SK-N-SH (cell line): ENCODE measurements at regions not wholly inside any gene's neighbourhood (a gene's known extent, or its start where the extent isn't known, plus 50 kb on each side); places are given as distances from the start of the nearest gene placed in this dataset.

Experiments used
- CTCF ChIA-PET: fragments of 300-600, 350-600 bp; formaldehyde crosslinking; extraction: SDS; loops from one replicate; lab custom pipeline; 2021; lab: Yijun Ruan, JAX
- POLR2A ChIA-PET: fragments of 350-600 bp; sonication (Branson Sonifier 250); formaldehyde crosslinking; extraction: SDS; loops from one replicate; lab custom pipeline; 2020; ENCODE audit warnings: antibody characterized with exemption, inconsistent platforms; lab: Yijun Ruan, JAX
- DNase-seq: peaks from one replicate; pipeline ENCODE4 v3.0.0; 2012
- H2AFZ ChIP-seq: fragments of 200-600 bp; sonication (generic); 2 replicates; pipeline ENCODE4 v1.8.1; 2016; ENCODE audit warnings: antibody characterized with exemption, mild to moderate bottlenecking, low read depth
- H3F3A ChIP-seq: fragments of 200-600 bp; sonication (generic); replicated peaks from 2 replicates; pipeline ENCODE3; 2016; ENCODE audit warnings: antibody characterized with exemption, mild to moderate bottlenecking; ENCODE audit not compliant: insufficient read depth
- H3K27ac ChIP-seq, 2 experiments: fragments of 200-500 bp in 1 of 2; fragments of 200-600 bp in 1 of 2; sonication (Bioruptor generic) in 1 of 2; sonication (generic), shearing (Covaris generic) in 1 of 2; 2 replicates each; pipeline versions ENCODE4 v1.5.1 to v1.6.1; 2014 to 2016; ENCODE audit warnings: low read depth in 2 of 2, inconsistent platforms in 1 of 2, low read length in 1 of 2, mild to moderate bottlenecking in 1 of 2, mixed read lengths in 1 of 2
- H3K27me3 ChIP-seq: fragments of 200-600 bp; sonication (generic), shearing (Covaris generic); 2 replicates; pipeline ENCODE4 v1.6.1; 2016; ENCODE audit warnings: mixed run types; ENCODE audit not compliant: insufficient read depth
- H3K36me3 ChIP-seq, 2 experiments: fragments of 200-500 bp in 1 of 2; fragments of 200-600 bp in 1 of 2; sonication (Bioruptor generic) in 1 of 2; sonication (generic) in 1 of 2; replicated peaks in 1 of 2; 2 replicates each; pipeline versions ENCODE3 to v1.5.1; 2014 to 2016; ENCODE audit warnings: low read length in 1 of 2, mild to moderate bottlenecking in 1 of 2; ENCODE audit not compliant: insufficient read depth in 2 of 2, control insufficient read depth in 1 of 2
- H3K4me1 ChIP-seq, 2 experiments: fragments of 200-500 bp in 1 of 2; fragments of 200-600 bp in 1 of 2; sonication (Bioruptor generic) in 1 of 2; sonication (generic), shearing (Covaris generic) in 1 of 2; 2 replicates each; pipeline versions ENCODE4 v1.5.1 to v1.6.1; 2014 to 2016; ENCODE audit warnings: low read depth in 1 of 2, low read length in 1 of 2, mixed run types in 1 of 2; ENCODE audit not compliant: insufficient read depth in 2 of 2, control insufficient read depth in 1 of 2
- H3K4me2 ChIP-seq: fragments of 200-600 bp; sonication (generic), shearing (Covaris generic); 2 replicates; pipeline ENCODE4 v1.6.1; 2017; ENCODE audit warnings: mixed run types
- H3K4me3 ChIP-seq, 2 experiments: fragments of 200-500 bp in 1 of 2; fragments of 200-600 bp in 1 of 2; sonication (Bioruptor generic) in 1 of 2; sonication (generic), shearing (Covaris generic) in 1 of 2; 2 replicates each; pipeline versions ENCODE4 v1.5.1 to v1.8.1; 2014 to 2016; ENCODE audit warnings: low read depth in 2 of 2, inconsistent platforms in 1 of 2, low read length in 1 of 2, mild to moderate bottlenecking in 1 of 2, mixed read lengths in 1 of 2, moderate library complexity in 1 of 2
- H3K79me2 ChIP-seq: fragments of 200-600 bp; sonication (generic); 2 replicates; pipeline ENCODE4 v1.8.1; 2017; ENCODE audit warnings: mild to moderate bottlenecking; ENCODE audit not compliant: insufficient read depth
- H3K9ac ChIP-seq: fragments of 200-600 bp; sonication (generic); 2 replicates; pipeline ENCODE4 v1.6.1; 2017; ENCODE audit warnings: mixed run types
- H3K9me2 ChIP-seq: fragments of 200-600 bp; sonication (generic); 2 replicates; pipeline ENCODE4 v1.6.1; 2017; ENCODE audit warnings: mixed run types
- H3K9me3 ChIP-seq: fragments of 200-600 bp; sonication (generic); 2 replicates; pipeline ENCODE4 v1.6.1; 2017; ENCODE audit warnings: mixed run types, mild to moderate bottlenecking, moderate library complexity
- H4K20me1 ChIP-seq: fragments of 200-600 bp; sonication (generic); 2 replicates; pipeline ENCODE4 v1.6.1; 2017; ENCODE audit warnings: mild to moderate bottlenecking, mixed run types; ENCODE audit not compliant: insufficient read depth
- ELF1 ChIP-seq: IDR thresholded peaks from 2 replicates; pipeline ENCODE4 v1.4.0; 2012
- FOXJ3 ChIP-seq: sonication (generic); formaldehyde crosslinking; IDR thresholded peaks from 2 replicates; pipeline ENCODE4 v1.5.1; 2020; ENCODE audit warnings: mild to moderate bottlenecking, missing genetic modification reagents
- GABPA ChIP-seq: IDR thresholded peaks from 2 replicates; pipeline ENCODE4 v1.4.0; 2012; ENCODE audit warnings: low read depth, mild to moderate bottlenecking
- GATA2 ChIP-seq: sonication (generic); formaldehyde crosslinking; IDR thresholded peaks from 2 replicates; pipeline ENCODE4 v1.5.0; 2020; ENCODE audit warnings: mild to moderate bottlenecking, missing genetic modification reagents
- MEF2A ChIP-seq: IDR thresholded peaks from 2 replicates; pipeline ENCODE4 v1.4.0; 2012; ENCODE audit warnings: low read depth, borderline replicate concordance
- NRF1 ChIP-seq: IDR thresholded peaks from 2 replicates; pipeline ENCODE4 v1.6.1; 2012; ENCODE audit warnings: low read depth, mild to moderate bottlenecking, low read length
- POLR2AphosphoS5 ChIP-seq: IDR thresholded peaks from 2 replicates; pipeline ENCODE4 v1.6.1; 2012; ENCODE audit warnings: low read depth, low read length
- RAD21 ChIP-seq: IDR thresholded peaks from 2 replicates; pipeline ENCODE4 v1.6.1; 2012; ENCODE audit warnings: mild to moderate bottlenecking, low read length
- RFX5 ChIP-seq: IDR thresholded peaks from 2 replicates; pipeline ENCODE4 v1.6.1; 2012; ENCODE audit warnings: mild to moderate bottlenecking, improper control_type of control experiment, low read length
- RXRA ChIP-seq: IDR thresholded peaks from 2 replicates; pipeline ENCODE4 v1.4.0; 2012; ENCODE audit warnings: low read depth, mild to moderate bottlenecking, borderline replicate concordance
- SMC3 ChIP-seq: IDR thresholded peaks from 2 replicates; pipeline ENCODE4 v1.6.1; 2012; ENCODE audit warnings: low read depth, low read length, improper control_type of control experiment
- TAF1 ChIP-seq: IDR thresholded peaks from 2 replicates; pipeline ENCODE4 v1.6.1; 2012; ENCODE audit warnings: low read depth, mild to moderate bottlenecking, low read length, moderate library complexity, borderline replicate concordance
- TEAD4 ChIP-seq: IDR thresholded peaks from 2 replicates; pipeline ENCODE4 v1.4.0; 2012; ENCODE audit warnings: mild to moderate bottlenecking, borderline replicate concordance; ENCODE audit not compliant: insufficient read depth
- YY1 ChIP-seq: IDR thresholded peaks from 2 replicates; pipeline ENCODE4 v1.4.0; 2012; ENCODE audit warnings: low read depth, mild to moderate bottlenecking
- WGBS: methylation state at CpG from one replicate; pipeline ENCODE4 v1.1.6; 2017; ENCODE audit warnings: low lambda C conversion rate; 5-methylcytosine and 5-hydroxymethylcytosine counted together
- TF ChIP-seq, protein P1 (sequence below): IDR thresholded peaks from 2 replicates; pipeline ENCODE4 v1.4.0; 2012; ENCODE audit warnings: low read depth, borderline replicate concordance
- TF ChIP-seq, protein P2 (sequence below): IDR thresholded peaks from 2 replicates; pipeline ENCODE4 v1.4.0; 2012; ENCODE audit warnings: low read depth, borderline replicate concordance
- TF ChIP-seq, protein P3 (sequence below): fragments of 150-350 bp; IDR thresholded peaks from 2 replicates; pipeline ENCODE4 v1.6.1; 2016; ENCODE audit warnings: mild to moderate bottlenecking, low read depth, low read length

DNA sequence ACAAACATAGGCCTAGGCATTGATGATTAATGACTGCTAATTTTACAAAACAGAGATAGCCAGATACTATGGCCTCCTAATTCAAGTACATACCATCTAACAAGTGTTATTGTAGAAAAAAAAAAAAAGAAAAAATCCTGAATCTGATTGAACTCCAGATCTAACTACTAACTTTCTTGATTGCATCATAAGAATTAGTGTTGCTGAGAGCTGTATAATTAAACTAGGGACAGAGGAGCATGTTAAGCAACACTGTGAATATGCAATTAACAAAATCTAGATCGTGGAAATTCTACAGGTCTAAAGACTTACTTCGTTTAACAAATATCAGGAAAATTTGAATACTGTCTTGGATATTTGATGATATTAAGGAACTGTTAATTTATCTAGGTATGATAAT, 208.3 kb upstream of the ZNF608 start (continued):
- TF ChIP-seq SMC3 (no peak), RAD21 (no peak), YY1 (no peak), POLR2AphosphoS5 (no peak), TEAD4 (no peak), GATA2 (CRISPR knock-in tag) (no peak)

DNA sequence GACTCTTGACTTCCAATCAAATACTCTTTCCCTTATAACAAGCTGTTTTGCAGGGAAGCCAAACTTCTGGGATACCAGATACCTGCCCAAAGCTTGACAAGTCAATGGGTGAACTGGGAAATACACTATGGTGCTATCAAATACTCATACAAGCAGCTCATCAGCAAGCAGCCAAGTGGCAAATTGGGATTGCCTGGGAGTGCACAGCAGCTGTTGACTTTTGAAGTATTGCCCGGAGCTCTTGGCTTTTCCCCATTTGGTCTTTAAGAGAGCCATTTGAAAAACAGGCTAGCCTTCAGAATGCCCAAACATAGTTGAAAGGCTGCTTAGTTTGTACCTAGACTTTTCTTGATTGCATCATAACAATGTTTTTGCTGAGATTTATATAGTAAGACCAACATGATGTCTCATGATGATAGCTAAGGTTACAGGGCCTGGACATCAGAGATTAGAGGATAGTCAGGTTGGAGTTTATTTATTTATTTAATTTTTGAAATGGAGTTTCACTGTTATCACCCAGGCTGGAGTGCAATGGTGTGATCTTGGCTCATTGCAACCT, 210.1 kb upstream of the ZNF608 start:
- Histone ChIP-seq H3K4me2 (no peak overlapping the region), H3F3A (no peaks in the 10 kb centered on the region), H2AFZ (no peak overlapping the region), H3K27me3 (no peaks in the 10 kb centered on the region), H3K79me2 (no peaks in the 10 kb centered on the region), H3K27ac (no peak overlapping the region), H3K9me2 (no peaks in the 10 kb centered on the region), H3K36me3 (no peaks in the 10 kb centered on the region), H4K20me1 (no peaks in the 10 kb centered on the region), H3K4me3 (no peak overlapping the region), H3K9me3 (no peaks in the 10 kb centered on the region), H3K4me1 (no peaks in the 10 kb centered on the region), H3K9ac (no peak overlapping the region)
- no peak for TF ChIP-seq RFX5
- no peak for TF ChIP-seq POLR2AphosphoS5
- TF ChIP-seq, protein P1, sequence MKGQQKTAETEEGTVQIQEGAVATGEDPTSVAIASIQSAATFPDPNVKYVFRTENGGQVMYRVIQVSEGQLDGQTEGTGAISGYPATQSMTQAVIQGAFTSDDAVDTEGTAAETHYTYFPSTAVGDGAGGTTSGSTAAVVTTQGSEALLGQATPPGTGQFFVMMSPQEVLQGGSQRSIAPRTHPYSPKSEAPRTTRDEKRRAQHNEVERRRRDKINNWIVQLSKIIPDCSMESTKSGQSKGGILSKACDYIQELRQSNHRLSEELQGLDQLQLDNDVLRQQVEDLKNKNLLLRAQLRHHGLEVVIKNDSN = no peak
- TF ChIP-seq MEF2A = no peak
- TF ChIP-seq, protein P2, sequence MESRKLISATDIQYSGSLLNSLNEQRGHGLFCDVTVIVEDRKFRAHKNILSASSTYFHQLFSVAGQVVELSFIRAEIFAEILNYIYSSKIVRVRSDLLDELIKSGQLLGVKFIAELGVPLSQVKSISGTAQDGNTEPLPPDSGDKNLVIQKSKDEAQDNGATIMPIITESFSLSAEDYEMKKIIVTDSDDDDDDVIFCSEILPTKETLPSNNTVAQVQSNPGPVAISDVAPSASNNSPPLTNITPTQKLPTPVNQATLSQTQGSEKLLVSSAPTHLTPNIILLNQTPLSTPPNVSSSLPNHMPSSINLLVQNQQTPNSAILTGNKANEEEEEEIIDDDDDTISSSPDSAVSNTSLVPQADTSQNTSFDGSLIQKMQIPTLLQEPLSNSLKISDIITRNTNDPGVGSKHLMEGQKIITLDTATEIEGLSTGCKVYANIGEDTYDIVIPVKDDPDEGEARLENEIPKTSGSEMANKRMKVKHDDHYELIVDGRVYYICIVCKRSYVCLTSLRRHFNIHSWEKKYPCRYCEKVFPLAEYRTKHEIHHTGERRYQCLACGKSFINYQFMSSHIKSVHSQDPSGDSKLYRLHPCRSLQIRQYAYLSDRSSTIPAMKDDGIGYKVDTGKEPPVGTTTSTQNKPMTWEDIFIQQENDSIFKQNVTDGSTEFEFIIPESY = no peak
- TF ChIP-seq RXRA = no peak
- no peak for TF ChIP-seq ELF1
- TF ChIP-seq, protein P3, sequence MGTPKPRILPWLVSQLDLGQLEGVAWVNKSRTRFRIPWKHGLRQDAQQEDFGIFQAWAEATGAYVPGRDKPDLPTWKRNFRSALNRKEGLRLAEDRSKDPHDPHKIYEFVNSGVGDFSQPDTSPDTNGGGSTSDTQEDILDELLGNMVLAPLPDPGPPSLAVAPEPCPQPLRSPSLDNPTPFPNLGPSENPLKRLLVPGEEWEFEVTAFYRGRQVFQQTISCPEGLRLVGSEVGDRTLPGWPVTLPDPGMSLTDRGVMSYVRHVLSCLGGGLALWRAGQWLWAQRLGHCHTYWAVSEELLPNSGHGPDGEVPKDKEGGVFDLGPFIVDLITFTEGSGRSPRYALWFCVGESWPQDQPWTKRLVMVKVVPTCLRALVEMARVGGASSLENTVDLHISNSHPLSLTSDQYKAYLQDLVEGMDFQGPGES = no peak
- no peak for TF ChIP-seq GABPA
- no peak for TF ChIP-seq GATA2 (CRISPR knock-in tag)
- no peak for TF ChIP-seq NRF1
- TF ChIP-seq FOXJ3 = no peak
- no peak for TF ChIP-seq TAF1
- no peak for DNase-seq
- WGBS = 100% methylated on average over 1 of the region's 1 CpG
- ChIA-PET CTCF (interaction anchor here (1.2 kb wide), 1 partner anchor 794 kb away, joined by 4 read pairs; no protein-coding TSS in a partner anchor), POLR2A (no interaction called here)
